Ammon's horn (tissue), 1 donor: ENCODE measurements at regions not wholly inside any gene's neighbourhood (a gene's known extent, or its start where the extent isn't known, plus 50 kb on each side); places are given as distances from the start of the nearest gene placed in this dataset.
"Not testable (repeated sequence)": the region's sequence is repeated elsewhere in the genome, so short reads cannot be mapped to it uniquely, and the experiment has no call there.

Experiments
- DNase-seq: peaks from one replicate; pipeline ENCODE4 v3.0.0-alpha.2; 2016; ENCODE audit warnings: low spot score

- no peak for DNase-seq
These were observed 129.4 kb downstream of the IBTK start for GRCh38 chr6:82118150-82118562.

GRCh38 chr6:82114748-82115147 lies 132.8 kb downstream of the IBTK start:
- no peak for DNase-seq

GRCh38 chr6:82113231-82113630 lies 134.3 kb downstream of the IBTK start:
- no peak for DNase-seq

- DNase-seq = no peak
These were observed 135.7 kb downstream of the IBTK start for GRCh38 chr6:82111818-82112217.

GRCh38 chr6:82111114-82111513 lies 136.4 kb downstream of the IBTK start:
- no peak for DNase-seq

GRCh38 chr6:82103171-82103570 lies 144.4 kb downstream of the IBTK start:
- DNase-seq = not testable (repeated sequence)

- DNase-seq = not testable (repeated sequence)
These were observed 146.0 kb downstream of the IBTK start for GRCh38 chr6:82101374-82102114.

- not testable (repeated sequence) for DNase-seq
These were observed 146.8 kb downstream of the IBTK start for GRCh38 chr6:82100763-82101162.

GRCh38 chr6:82097676-82098075 lies 149.9 kb downstream of the IBTK start:
- no peak for DNase-seq

- DNase-seq = no peak
These were observed 152.5 kb downstream of the IBTK start for GRCh38 chr6:82095091-82095490.

- no peak for DNase-seq
These were observed 153.3 kb downstream of the IBTK start for GRCh38 chr6:82094166-82094806.

- no peak for DNase-seq
These were observed 158.4 kb downstream of the IBTK start for GRCh38 chr6:82088978-82089771.

GRCh38 chr6:82086944-82087343 lies 160.6 kb downstream of the IBTK start:
- no peak for DNase-seq

- DNase-seq = no peak
These were observed 161.8 kb downstream of the IBTK start for GRCh38 chr6:82085701-82086100.

- peak; percentile 29 for DNase-seq
These were observed 163.1 kb downstream of the IBTK start for GRCh38 chr6:82084324-82084920.

GRCh38 chr6:82083646-82084045 lies 163.9 kb downstream of the IBTK start:
- DNase-seq = no peak

- DNase-seq = no peak
These were observed 166.8 kb downstream of the IBTK start for GRCh38 chr6:82080767-82081166.

- DNase-seq = no peak
These were observed 169.1 kb downstream of the IBTK start for GRCh38 chr6:82078286-82078908.

- DNase-seq = no peak
These were observed 170.6 kb downstream of the IBTK start for GRCh38 chr6:82076916-82077315.

GRCh38 chr6:82074556-82074955 lies 173.0 kb downstream of the IBTK start:
- no peak for DNase-seq

GRCh38 chr6:82073484-82073883 lies 174.1 kb downstream of the IBTK start:
- no peak for DNase-seq

GRCh38 chr6:82072751-82073150 lies 174.8 kb downstream of the IBTK start:
- DNase-seq = no peak
